ENCODE measurements at regions not wholly inside any gene's neighbourhood (a gene's known extent, or its start where the extent isn't known, plus 50 kb on each side); places are given as distances from the start of the nearest gene placed in this dataset.

GRCh38 chr16:52800432-52800831, 252.3 kb downstream of the CHD9NB start:
- Histone ChIP-seq H3K4me3 (no peak overlapping the region), H3K36me3 (ENCODE audit: control insufficient read depth in 4 of 4, insufficient read depth in 4 of 4, low read length in 4 of 4) (no peaks in the 10 kb centered on the region), H3K9me3 (ENCODE audit: control insufficient read depth in 4 of 4, insufficient read depth in 3 of 4, low read length in 3 of 4) (no peaks in the 10 kb centered on the region), H3K27ac (ENCODE audit: low read depth in 1 of 2, low read length in 1 of 2) (no peak overlapping the region), H3K9ac (ENCODE audit: insufficient read depth in 1 of 2, low read length in 2 of 2) (no peak overlapping the region), H3K4me1 (ENCODE audit: control insufficient read depth in 5 of 5, insufficient read depth in 5 of 5, low read length in 5 of 5) (no peaks in the 10 kb centered on the region), H3K27me3 (ENCODE audit: control insufficient read depth in 3 of 3, insufficient read depth in 3 of 3, low read length in 2 of 3) (no peaks in the 10 kb centered on the region)
- ATAC-seq (ENCODE audit: insufficient read depth, low FRiP score) (no peak), DNase-seq (no peak)
- TF ChIP-seq, protein P1, sequence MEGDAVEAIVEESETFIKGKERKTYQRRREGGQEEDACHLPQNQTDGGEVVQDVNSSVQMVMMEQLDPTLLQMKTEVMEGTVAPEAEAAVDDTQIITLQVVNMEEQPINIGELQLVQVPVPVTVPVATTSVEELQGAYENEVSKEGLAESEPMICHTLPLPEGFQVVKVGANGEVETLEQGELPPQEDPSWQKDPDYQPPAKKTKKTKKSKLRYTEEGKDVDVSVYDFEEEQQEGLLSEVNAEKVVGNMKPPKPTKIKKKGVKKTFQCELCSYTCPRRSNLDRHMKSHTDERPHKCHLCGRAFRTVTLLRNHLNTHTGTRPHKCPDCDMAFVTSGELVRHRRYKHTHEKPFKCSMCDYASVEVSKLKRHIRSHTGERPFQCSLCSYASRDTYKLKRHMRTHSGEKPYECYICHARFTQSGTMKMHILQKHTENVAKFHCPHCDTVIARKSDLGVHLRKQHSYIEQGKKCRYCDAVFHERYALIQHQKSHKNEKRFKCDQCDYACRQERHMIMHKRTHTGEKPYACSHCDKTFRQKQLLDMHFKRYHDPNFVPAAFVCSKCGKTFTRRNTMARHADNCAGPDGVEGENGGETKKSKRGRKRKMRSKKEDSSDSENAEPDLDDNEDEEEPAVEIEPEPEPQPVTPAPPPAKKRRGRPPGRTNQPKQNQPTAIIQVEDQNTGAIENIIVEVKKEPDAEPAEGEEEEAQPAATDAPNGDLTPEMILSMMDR (IDR thresholded peaks at IDR 0.05; ENCODE audit: control extremely low read depth, extremely low read depth), result no peak
- 72 to 80% methylated on average over 4 of the region's 4 CpGs for WGBS, 2 donors

DNA sequence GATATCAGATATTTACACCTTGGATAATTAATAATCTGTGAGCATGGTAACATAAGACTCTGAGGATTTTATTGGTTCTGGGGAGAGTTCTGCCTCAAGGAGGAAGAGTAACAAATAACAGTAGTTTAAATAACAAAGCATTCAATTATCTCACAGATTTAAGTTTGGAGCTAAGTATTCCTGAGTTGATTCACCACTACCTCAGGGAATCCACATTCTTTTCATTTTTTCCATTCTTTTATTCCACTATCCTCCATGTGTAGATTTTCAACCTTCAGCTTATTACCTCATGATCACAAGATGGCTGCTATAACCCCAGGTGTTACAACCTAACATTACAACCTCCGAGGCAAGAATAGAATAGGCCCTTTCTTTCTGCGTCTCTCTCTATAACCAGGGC, 252.2 kb upstream of the TOX3 start:
- Histone ChIP-seq H3K4me1 (ENCODE audit: control insufficient read depth in 5 of 5, insufficient read depth in 5 of 5, low read length in 5 of 5) (no peaks in the 10 kb centered on the region), H3K27ac (ENCODE audit: low read depth in 1 of 2, low read length in 1 of 2) (no peak overlapping the region), H3K27me3 (ENCODE audit: control insufficient read depth in 3 of 3, insufficient read depth in 3 of 3, low read length in 2 of 3) (no peaks in the 10 kb centered on the region), H3K9me3 (ENCODE audit: control insufficient read depth in 4 of 4, insufficient read depth in 3 of 4, low read length in 3 of 4) (no peaks in the 10 kb centered on the region), H3K36me3 (ENCODE audit: control insufficient read depth in 4 of 4, insufficient read depth in 4 of 4, low read length in 4 of 4) (no peaks in the 10 kb centered on the region), H3K9ac (ENCODE audit: insufficient read depth in 1 of 2, low read length in 2 of 2) (no peak overlapping the region), H3K4me3 (no peak overlapping the region)
- WGBS, 2 donors, result 82 to 94% methylated on average over 2 of the region's 2 CpGs
- TF ChIP-seq, protein P1 (IDR thresholded peaks at IDR 0.05; ENCODE audit: control extremely low read depth, extremely low read depth), result no peak
- no peak for ATAC-seq (ENCODE audit: insufficient read depth, low FRiP score)
- no peak for DNase-seq

DNA sequence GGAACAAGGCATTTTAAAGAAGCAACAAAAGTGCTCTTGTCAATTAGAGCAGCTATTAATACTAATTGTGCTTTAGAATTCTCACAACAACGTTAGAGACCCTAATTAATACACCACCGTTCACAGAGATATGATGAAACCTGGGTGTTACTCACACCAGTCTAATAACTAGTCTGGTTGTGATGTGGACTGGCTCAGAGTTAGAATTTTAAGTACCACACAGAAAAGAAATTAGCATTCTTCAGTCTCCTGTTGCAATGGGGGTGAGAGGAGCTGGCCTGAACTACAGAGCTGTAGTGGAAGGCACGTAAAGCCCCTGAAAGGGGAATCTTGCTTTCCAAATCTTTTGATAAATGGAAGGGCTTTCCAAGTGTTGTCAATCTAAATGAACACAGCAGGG, 240.8 kb upstream of the TOX3 start:
- peaks cover 0 to 3% (median 0%) of the 10 kb centered on the region in 5 donors for H3K4me1 ChIP-seq (ENCODE audit: control insufficient read depth in 5 of 5, insufficient read depth in 5 of 5, low read length in 5 of 5)
- H3K36me3 ChIP-seq (ENCODE audit: control insufficient read depth in 4 of 4, insufficient read depth in 4 of 4, low read length in 4 of 4), result no peaks in the 10 kb centered on the region
- H3K4me3 ChIP-seq, result no peak overlapping the region
- DNase-seq (no peak), ATAC-seq (ENCODE audit: insufficient read depth, low FRiP score) (no peak)
- H3K27ac ChIP-seq (ENCODE audit: low read depth in 1 of 2, low read length in 1 of 2), result no peak overlapping the region
- no peak overlapping the region for H3K9ac ChIP-seq (ENCODE audit: insufficient read depth in 1 of 2, low read length in 2 of 2)
- WGBS, 2 donors, result 66 to 68% methylated on average over 3 of the region's 3 CpGs
- TF ChIP-seq, protein P1 (IDR thresholded peaks at IDR 0.05; ENCODE audit: control extremely low read depth, extremely low read depth), result no peak
- H3K9me3 ChIP-seq (ENCODE audit: control insufficient read depth in 4 of 4, insufficient read depth in 3 of 4, low read length in 3 of 4), result no peaks in the 10 kb centered on the region
- no peaks in the 10 kb centered on the region for H3K27me3 ChIP-seq (ENCODE audit: control insufficient read depth in 3 of 3, insufficient read depth in 3 of 3, low read length in 2 of 3)

GRCh38 chr16:52786091-52786490, 239.1 kb upstream of the TOX3 start:
- Histone ChIP-seq H3K27me3 (ENCODE audit: control insufficient read depth in 3 of 3, insufficient read depth in 3 of 3, low read length in 2 of 3) (no peaks in the 10 kb centered on the region), H3K4me1 (ENCODE audit: control insufficient read depth in 5 of 5, insufficient read depth in 5 of 5, low read length in 5 of 5) (peaks cover 0 to 3% (median 0%) of the 10 kb centered on the region in 5 donors), H3K27ac (ENCODE audit: low read depth in 1 of 2, low read length in 1 of 2) (no peak overlapping the region), H3K4me3 (no peak overlapping the region), H3K36me3 (ENCODE audit: control insufficient read depth in 4 of 4, insufficient read depth in 4 of 4, low read length in 4 of 4) (no peaks in the 10 kb centered on the region), H3K9ac (ENCODE audit: insufficient read depth in 1 of 2, low read length in 2 of 2) (no peak overlapping the region), H3K9me3 (ENCODE audit: control insufficient read depth in 4 of 4, insufficient read depth in 3 of 4, low read length in 3 of 4) (no peaks in the 10 kb centered on the region)
- ATAC-seq (ENCODE audit: insufficient read depth, low FRiP score), result peak; percentile 27
- peak; percentile 14 to 36 (median 22) for DNase-seq
- TF ChIP-seq, protein P1 (IDR thresholded peaks at IDR 0.05; ENCODE audit: control extremely low read depth, extremely low read depth), result no peak
- 61 to 63% methylated on average over 3 of the region's 3 CpGs for whole genome bisulfite sequencing, 2 donors
